H1 (cell line): ENCODE measurements at regions not wholly inside any gene's neighbourhood (a gene's known extent, or its start where the extent isn't known, plus 50 kb on each side); places are given as distances from the start of the nearest gene placed in this dataset.

Experiments
- ASH2L ChIP-seq: fragments of 200-600, 300-600 bp; sonication (generic); IDR thresholded peaks from one replicate; pipeline ENCODE4 v1.7.1; 2017; ENCODE audit warnings: low read length
- ATF2 ChIP-seq: IDR thresholded peaks from 2 replicates; pipeline ENCODE4 v1.6.1; 2012; ENCODE audit warnings: low read length, inconsistent platforms
- CBX5 ChIP-seq: fragments of 300-800, 300-1000 bp; sonication (generic); IDR thresholded peaks from 2 replicates; pipeline ENCODE4 v1.7.1; 2016; ENCODE audit warnings: antibody characterized with exemption, low read length, low read depth
- CHD1 ChIP-seq: IDR thresholded peaks from 2 replicates; pipeline ENCODE4 v1.6.1; 2012; ENCODE audit warnings: low read depth, low read length, improper control_type of control experiment
- CTBP2 ChIP-seq: IDR thresholded peaks from 2 replicates; pipeline ENCODE4 v1.7.0; 2011; ENCODE audit warnings: borderline replicate concordance, mild to moderate bottlenecking, moderate library complexity, mixed read lengths, low read length; ENCODE audit not compliant: insufficient read depth, insufficient read length
- EGR1 ChIP-seq: IDR thresholded peaks from 2 replicates; pipeline ENCODE4 v1.6.1; 2011; ENCODE audit warnings: low read depth, low read length, borderline replicate concordance
- EZH2 ChIP-seq: fragments of 200-600 bp; sonication (generic); IDR thresholded peaks from 2 replicates; pipeline ENCODE4 v1.7.1; 2012; ENCODE audit warnings: low read depth, mild to moderate bottlenecking, moderate library complexity, low read length, inconsistent platforms; ENCODE audit not compliant: severe bottlenecking
- GTF2F1 ChIP-seq: IDR thresholded peaks from 2 replicates; pipeline ENCODE4 v1.6.1; 2012; ENCODE audit warnings: low read depth, low read length, improper control_type of control experiment, borderline replicate concordance
- HDAC2 ChIP-seq, 2 experiments: fragments of 300-600 bp in 1 of 2; sonication (generic) in 1 of 2; IDR thresholded peaks; 2 replicates each; pipeline ENCODE4 v1.6.1; 2011 to 2012; ENCODE audit warnings: low read depth in 2 of 2, low read length in 2 of 2, mild to moderate bottlenecking in 2 of 2, moderate library complexity in 2 of 2, borderline replicate concordance in 1 of 2, inconsistent platforms in 1 of 2
- JUN ChIP-seq: IDR thresholded peaks from 2 replicates; pipeline ENCODE4 v1.6.1; 2011; ENCODE audit warnings: low read depth, mild to moderate bottlenecking, improper control_type of control experiment, low read length
- RAD21 ChIP-seq, 2 experiments: IDR thresholded peaks in 1 of 2; conservative IDR thresholded peaks in 1 of 2; 2 replicates each; pipeline ENCODE4 v1.6.1; 2011; ENCODE audit warnings: low read depth in 2 of 2, low read length in 2 of 2, improper control_type of control experiment in 1 of 2, inconsistent platforms in 1 of 2, mild to moderate bottlenecking in 1 of 2, moderate library complexity in 1 of 2
- RBBP5 ChIP-seq: IDR thresholded peaks from 2 replicates; pipeline ENCODE4 v1.7.1; 2012; ENCODE audit warnings: low read depth, mild to moderate bottlenecking, inconsistent platforms, low read length, moderate library complexity, borderline replicate concordance
- RFX5 ChIP-seq: IDR thresholded peaks from 2 replicates; pipeline ENCODE4 v1.6.1; 2011; ENCODE audit warnings: low read depth, low read length, improper control_type of control experiment, borderline replicate concordance
- RNF2 ChIP-seq: fragments of 200-900, 300-1000 bp; sonication (generic); IDR thresholded peaks from 2 replicates; pipeline ENCODE4 v1.7.1; 2016; ENCODE audit warnings: borderline replicate concordance, low read depth, mild to moderate bottlenecking, antibody characterized with exemption, low read length; ENCODE audit not compliant: poor library complexity, severe bottlenecking; ENCODE audit errors: missing control alignments
- SAP30 ChIP-seq: fragments of 300-600 bp; sonication (generic); IDR thresholded peaks from 2 replicates; pipeline ENCODE4 v1.7.1; 2012; ENCODE audit warnings: low read length, moderate library complexity, mild to moderate bottlenecking, inconsistent platforms; ENCODE audit not compliant: insufficient read depth, insufficient replicate concordance
- SIN3A ChIP-seq, 2 experiments: IDR thresholded peaks in 1 of 2; conservative IDR thresholded peaks in 1 of 2; 2 replicates each; pipeline ENCODE4 v1.6.1; 2011 to 2012; ENCODE audit warnings: low read length in 2 of 2, improper control_type of control experiment in 1 of 2, low read depth in 1 of 2, mild to moderate bottlenecking in 1 of 2
- SRF ChIP-seq: IDR thresholded peaks from 2 replicates; pipeline ENCODE4 v1.6.1; 2011; ENCODE audit warnings: mild to moderate bottlenecking, low read depth, low read length, moderate library complexity
- SUZ12 ChIP-seq: fragments of 200-600 bp; sonication (generic); IDR thresholded peaks from 2 replicates; pipeline ENCODE4 v1.6.1; 2012; ENCODE audit warnings: mild to moderate bottlenecking, inconsistent platforms, low read length, moderate library complexity, mixed read lengths
- ZNF274 ChIP-seq: IDR thresholded peaks from 2 replicates; pipeline ENCODE4 v1.7.0; 2012; ENCODE audit warnings: low read length, borderline replicate concordance; ENCODE audit errors: extremely low read depth

- no peak for TF ChIP-seq RAD21 (IDR thresholded peaks at IDR 0.05 in 1 of 2, conservative IDR thresholded peaks at IDR 0.05 in 1 of 2; ENCODE audit: low read depth in 2 of 2, low read length in 2 of 2)
- no peak for TF ChIP-seq SAP30
- no peak for TF ChIP-seq EZH2
- TF ChIP-seq RFX5 = no peak
- TF ChIP-seq CTBP2 = no peak
- TF ChIP-seq SRF = no peak
- TF ChIP-seq SIN3A (conservative IDR thresholded peaks at IDR 0.05 in 1 of 2, IDR thresholded peaks at IDR 0.05 in 1 of 2; ENCODE audit: low read depth in 1 of 2, low read length in 2 of 2) = no peak
- TF ChIP-seq CBX5 = no peak
- no peak for TF ChIP-seq RBBP5
- no peak for TF ChIP-seq SUZ12
- no peak for TF ChIP-seq HDAC2 (IDR thresholded peaks at IDR 0.05; ENCODE audit: borderline replicate concordance in 1 of 2, low read depth in 2 of 2, low read length in 2 of 2)
- TF ChIP-seq ASH2L = no peak
- TF ChIP-seq GTF2F1 = no peak
- TF ChIP-seq ZNF274 = no peak
- TF ChIP-seq CHD1 = no peak
- no peak for TF ChIP-seq ATF2
- TF ChIP-seq JUN = no peak
- no peak for TF ChIP-seq EGR1
- no peak for TF ChIP-seq RNF2
These were observed 243.6 kb downstream of the OSR1 start (continued) for GRCh38 chr2:19114754-19115231.
